ENCODE measurements at regions not wholly inside any gene's neighbourhood (a gene's known extent, or its start where the extent isn't known, plus 50 kb on each side); places are given as distances from the start of the nearest gene placed in this dataset.

DNA sequence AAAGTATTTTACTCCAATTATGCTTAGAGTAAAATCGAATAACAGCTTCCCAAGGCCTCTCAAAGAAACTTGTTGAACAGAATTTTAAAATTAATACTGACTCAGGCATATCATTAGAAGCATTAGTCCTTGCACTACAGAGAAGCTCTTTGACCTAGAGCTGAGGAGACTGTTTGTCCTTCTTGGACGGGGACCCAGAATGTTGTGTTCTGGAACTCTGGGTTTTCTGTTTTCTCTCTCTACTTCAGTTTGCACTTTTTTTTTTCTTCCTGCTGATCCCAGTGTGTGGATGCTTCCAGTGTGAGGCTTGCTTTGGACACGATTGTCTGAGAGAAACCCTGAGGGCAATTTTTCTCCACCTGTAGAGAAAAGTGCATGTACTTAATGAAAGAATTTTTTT is 847.6 kb downstream of the SOCS6 start:
- no peaks in the 10 kb centered on the region for H3K27me3 ChIP-seq (replicated peaks; ENCODE audit: control insufficient read depth, insufficient read depth, low read length, poor library complexity, severe bottlenecking)
- H3K4me3 ChIP-seq (ENCODE audit: insufficient read depth, low read depth, low read length, poor library complexity, severe bottlenecking), result no peak overlapping the region
- no peak for DNase-seq
- no peak overlapping the region for H3K27ac ChIP-seq (ENCODE audit: insufficient read depth, low read length, poor library complexity, severe bottlenecking)
- no peaks in the 10 kb centered on the region for H3K36me3 ChIP-seq (ENCODE audit: control insufficient read depth, insufficient read depth, low read length)
- no peaks in the 10 kb centered on the region for H3K9me3 ChIP-seq (ENCODE audit: control insufficient read depth, low read length)
- no peaks in the 10 kb centered on the region for H3K4me1 ChIP-seq (ENCODE audit: control insufficient read depth, insufficient read depth, low read length, poor library complexity, severe bottlenecking)

DNA sequence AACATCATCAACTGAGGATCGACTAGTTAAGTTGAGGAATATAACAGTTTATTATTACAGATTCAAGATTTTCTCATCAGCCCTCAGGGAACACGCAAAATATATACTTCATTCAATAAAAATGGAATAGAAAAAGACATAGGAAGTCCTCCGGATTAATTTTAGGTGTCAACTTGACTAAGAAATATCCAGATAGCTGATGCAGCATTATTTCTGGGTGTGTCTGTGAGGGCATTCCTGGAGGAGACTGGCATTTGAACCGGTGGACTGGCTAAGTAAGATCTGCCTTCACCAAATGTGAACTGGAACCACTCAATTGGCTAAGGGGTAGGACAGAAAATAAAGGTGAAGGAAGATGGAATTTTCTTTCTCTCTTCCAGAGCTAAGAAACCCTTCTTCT is 845.3 kb downstream of the SOCS6 start:
- H3K27me3 ChIP-seq (replicated peaks; ENCODE audit: control insufficient read depth, insufficient read depth, low read length, poor library complexity, severe bottlenecking), result no peaks in the 10 kb centered on the region
- no peak for DNase-seq
- H3K36me3 ChIP-seq (ENCODE audit: control insufficient read depth, insufficient read depth, low read length), result no peaks in the 10 kb centered on the region
- H3K4me3 ChIP-seq (ENCODE audit: insufficient read depth, low read depth, low read length, poor library complexity, severe bottlenecking), result no peak overlapping the region
- no peak overlapping the region for H3K27ac ChIP-seq (ENCODE audit: insufficient read depth, low read length, poor library complexity, severe bottlenecking)
- no peaks in the 10 kb centered on the region for H3K9me3 ChIP-seq (ENCODE audit: control insufficient read depth, low read length)
- no peaks in the 10 kb centered on the region for H3K4me1 ChIP-seq (ENCODE audit: control insufficient read depth, insufficient read depth, low read length, poor library complexity, severe bottlenecking)

DNA sequence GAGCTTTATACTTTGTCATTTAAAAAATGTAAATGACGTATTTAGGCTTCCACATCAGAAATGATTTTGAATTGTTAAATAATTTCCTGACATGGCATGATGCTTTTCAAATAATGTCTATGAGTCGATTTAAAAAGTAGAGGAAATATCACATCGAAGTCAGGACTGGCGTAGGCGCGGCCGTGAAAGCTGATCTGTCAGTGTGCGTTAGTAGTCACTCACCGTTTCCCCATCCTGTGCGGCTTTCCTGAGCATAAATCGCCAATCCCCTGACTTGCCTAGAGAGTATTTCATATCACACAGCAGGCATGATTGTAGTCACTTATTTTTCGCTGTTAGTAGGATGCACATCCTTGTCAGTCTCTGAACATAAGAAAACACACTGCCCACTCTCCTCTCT is 843.1 kb downstream of the SOCS6 start:
- Histone ChIP-seq H3K36me3 (ENCODE audit: control insufficient read depth, insufficient read depth, low read length) (no peaks in the 10 kb centered on the region), H3K9me3 (ENCODE audit: control insufficient read depth, low read length) (no peaks in the 10 kb centered on the region), H3K27me3 (replicated peaks; ENCODE audit: control insufficient read depth, insufficient read depth, low read length, poor library complexity, severe bottlenecking) (no peaks in the 10 kb centered on the region), H3K4me3 (ENCODE audit: insufficient read depth, low read depth, low read length, poor library complexity, severe bottlenecking) (no peak overlapping the region), H3K27ac (ENCODE audit: insufficient read depth, low read length, poor library complexity, severe bottlenecking) (no peak overlapping the region), H3K4me1 (ENCODE audit: control insufficient read depth, insufficient read depth, low read length, poor library complexity, severe bottlenecking) (no peaks in the 10 kb centered on the region)
- no peak for DNase-seq

GRCh38 chr18:71130351-71130750 is 841.5 kb downstream of the SOCS6 start:
- no peaks in the 10 kb centered on the region for H3K9me3 ChIP-seq (ENCODE audit: control insufficient read depth, low read length)
- H3K27me3 ChIP-seq (replicated peaks; ENCODE audit: control insufficient read depth, insufficient read depth, low read length, poor library complexity, severe bottlenecking), result no peaks in the 10 kb centered on the region
- H3K27ac ChIP-seq (ENCODE audit: insufficient read depth, low read length, poor library complexity, severe bottlenecking), result no peak overlapping the region
- DNase-seq, result no peak
- no peak overlapping the region for H3K4me3 ChIP-seq (ENCODE audit: insufficient read depth, low read depth, low read length, poor library complexity, severe bottlenecking)
- H3K4me1 ChIP-seq (ENCODE audit: control insufficient read depth, insufficient read depth, low read length, poor library complexity, severe bottlenecking), result no peaks in the 10 kb centered on the region
- no peaks in the 10 kb centered on the region for H3K36me3 ChIP-seq (ENCODE audit: control insufficient read depth, insufficient read depth, low read length)

DNA sequence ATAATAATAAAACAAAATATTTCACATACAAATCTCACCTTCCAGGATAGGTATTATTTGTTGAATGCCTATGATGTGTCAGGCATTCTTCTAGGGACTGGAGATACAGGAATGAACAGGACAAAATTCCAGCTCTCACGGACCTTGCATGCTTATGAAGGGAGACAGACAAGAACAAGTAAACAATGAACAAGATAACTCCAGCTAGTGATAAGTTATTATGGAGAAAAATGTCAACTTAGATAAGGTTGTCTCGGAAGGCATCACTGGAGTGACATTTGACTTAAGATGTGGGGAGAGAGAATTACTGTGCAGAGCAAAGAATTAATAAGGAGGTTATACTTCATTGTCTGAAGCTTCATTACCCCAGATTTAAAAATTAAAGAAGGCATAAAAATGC is 836.7 kb downstream of the SOCS6 start:
- Histone ChIP-seq H3K36me3 (ENCODE audit: control insufficient read depth, insufficient read depth, low read length) (no peaks in the 10 kb centered on the region), H3K27me3 (replicated peaks; ENCODE audit: control insufficient read depth, insufficient read depth, low read length, poor library complexity, severe bottlenecking) (no peaks in the 10 kb centered on the region), H3K4me1 (ENCODE audit: control insufficient read depth, insufficient read depth, low read length, poor library complexity, severe bottlenecking) (no peaks in the 10 kb centered on the region), H3K4me3 (ENCODE audit: insufficient read depth, low read depth, low read length, poor library complexity, severe bottlenecking) (no peak overlapping the region), H3K27ac (ENCODE audit: insufficient read depth, low read length, poor library complexity, severe bottlenecking) (no peak overlapping the region), H3K9me3 (ENCODE audit: control insufficient read depth, low read length) (no peaks in the 10 kb centered on the region)
- DNase-seq, result no peak

DNA sequence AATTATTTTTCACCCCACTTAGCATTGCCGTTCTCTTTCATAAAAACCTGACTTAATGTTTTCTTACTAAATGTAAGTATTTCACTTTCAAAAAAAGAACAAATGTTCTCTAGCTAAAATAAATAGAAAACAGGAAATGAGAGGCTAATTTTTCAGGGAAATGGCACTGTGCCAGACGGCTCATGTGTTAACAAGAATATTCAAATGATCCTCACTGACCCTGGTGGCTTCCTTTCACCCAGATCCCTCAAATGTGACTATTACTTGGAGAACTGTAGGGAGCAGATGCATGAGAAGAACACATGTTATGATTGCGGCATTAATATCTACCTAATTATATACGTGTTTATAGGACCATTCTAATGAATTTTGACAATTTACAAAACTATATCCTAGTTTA is 827.7 kb downstream of the SOCS6 start:
- no peak overlapping the region for H3K27ac ChIP-seq (ENCODE audit: insufficient read depth, low read length, poor library complexity, severe bottlenecking)
- H3K9me3 ChIP-seq (ENCODE audit: control insufficient read depth, low read length), result no peaks in the 10 kb centered on the region
- H3K4me3 ChIP-seq (ENCODE audit: insufficient read depth, low read depth, low read length, poor library complexity, severe bottlenecking), result no peak overlapping the region
- no peaks in the 10 kb centered on the region for H3K36me3 ChIP-seq (ENCODE audit: control insufficient read depth, insufficient read depth, low read length)
- DNase-seq, result no peak
- no peaks in the 10 kb centered on the region for H3K4me1 ChIP-seq (ENCODE audit: control insufficient read depth, insufficient read depth, low read length, poor library complexity, severe bottlenecking)
- H3K27me3 ChIP-seq (replicated peaks; ENCODE audit: control insufficient read depth, insufficient read depth, low read length, poor library complexity, severe bottlenecking), result no peaks in the 10 kb centered on the region

- no peaks in the 10 kb centered on the region for H3K9me3 ChIP-seq (ENCODE audit: control insufficient read depth, low read length)
- H3K4me1 ChIP-seq (ENCODE audit: control insufficient read depth, insufficient read depth, low read length, poor library complexity, severe bottlenecking), result no peaks in the 10 kb centered on the region
- no peaks in the 10 kb centered on the region for H3K27me3 ChIP-seq (replicated peaks; ENCODE audit: control insufficient read depth, insufficient read depth, low read length, poor library complexity, severe bottlenecking)
- no peak overlapping the region for H3K27ac ChIP-seq (ENCODE audit: insufficient read depth, low read length, poor library complexity, severe bottlenecking)
- no peaks in the 10 kb centered on the region for H3K36me3 ChIP-seq (ENCODE audit: control insufficient read depth, insufficient read depth, low read length)
- no peak for DNase-seq
- H3K4me3 ChIP-seq (ENCODE audit: insufficient read depth, low read depth, low read length, poor library complexity, severe bottlenecking), result no peak overlapping the region
Observed at GRCh38 chr18:71115261-71115660, 826.4 kb downstream of the SOCS6 start.

GRCh38 chr18:71114550-71115210 is 825.8 kb downstream of the SOCS6 start:
- Histone ChIP-seq H3K9me3 (ENCODE audit: control insufficient read depth, low read length) (no peaks in the 10 kb centered on the region), H3K4me1 (ENCODE audit: control insufficient read depth, insufficient read depth, low read length, poor library complexity, severe bottlenecking) (no peaks in the 10 kb centered on the region), H3K4me3 (ENCODE audit: insufficient read depth, low read depth, low read length, poor library complexity, severe bottlenecking) (no peak overlapping the region), H3K36me3 (ENCODE audit: control insufficient read depth, insufficient read depth, low read length) (no peaks in the 10 kb centered on the region), H3K27ac (ENCODE audit: insufficient read depth, low read length, poor library complexity, severe bottlenecking) (no peak overlapping the region), H3K27me3 (replicated peaks; ENCODE audit: control insufficient read depth, insufficient read depth, low read length, poor library complexity, severe bottlenecking) (no peaks in the 10 kb centered on the region)
- no peak for DNase-seq

DNA sequence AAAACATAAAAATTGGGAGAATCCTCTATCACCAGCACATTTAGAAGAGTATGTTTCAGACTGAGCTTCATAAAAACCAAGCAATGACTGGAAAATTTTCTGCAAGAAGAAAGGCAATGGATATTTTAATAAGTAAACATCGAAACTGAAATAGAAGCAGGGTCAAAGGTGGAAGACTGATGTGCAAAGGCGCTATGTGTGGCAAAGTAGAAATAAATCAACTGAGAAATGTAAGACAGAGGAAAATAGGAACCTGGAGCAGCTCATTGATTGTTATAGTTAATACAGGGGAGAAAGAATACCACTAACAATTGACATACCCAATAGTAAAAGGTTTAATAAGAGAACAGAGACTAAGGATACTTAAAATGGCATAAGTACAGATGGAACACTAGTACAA is 818.4 kb downstream of the SOCS6 start:
- no peak for DNase-seq
- no peak overlapping the region for H3K27ac ChIP-seq (ENCODE audit: insufficient read depth, low read length, poor library complexity, severe bottlenecking)
- no peaks in the 10 kb centered on the region for H3K4me1 ChIP-seq (ENCODE audit: control insufficient read depth, insufficient read depth, low read length, poor library complexity, severe bottlenecking)
- no peaks in the 10 kb centered on the region for H3K27me3 ChIP-seq (replicated peaks; ENCODE audit: control insufficient read depth, insufficient read depth, low read length, poor library complexity, severe bottlenecking)
- no peaks in the 10 kb centered on the region for H3K36me3 ChIP-seq (ENCODE audit: control insufficient read depth, insufficient read depth, low read length)
- no peak overlapping the region for H3K4me3 ChIP-seq (ENCODE audit: insufficient read depth, low read depth, low read length, poor library complexity, severe bottlenecking)
- H3K9me3 ChIP-seq (ENCODE audit: control insufficient read depth, low read length), result no peaks in the 10 kb centered on the region

- H3K4me3 ChIP-seq (ENCODE audit: insufficient read depth, low read depth, low read length, poor library complexity, severe bottlenecking), result no peak overlapping the region
- H3K4me1 ChIP-seq (ENCODE audit: control insufficient read depth, insufficient read depth, low read length, poor library complexity, severe bottlenecking), result no peaks in the 10 kb centered on the region
- no peaks in the 10 kb centered on the region for H3K36me3 ChIP-seq (ENCODE audit: control insufficient read depth, insufficient read depth, low read length)
- DNase-seq, result no peak
- no peaks in the 10 kb centered on the region for H3K27me3 ChIP-seq (replicated peaks; ENCODE audit: control insufficient read depth, insufficient read depth, low read length, poor library complexity, severe bottlenecking)
- H3K27ac ChIP-seq (ENCODE audit: insufficient read depth, low read length, poor library complexity, severe bottlenecking), result no peak overlapping the region
- no peaks in the 10 kb centered on the region for H3K9me3 ChIP-seq (ENCODE audit: control insufficient read depth, low read length)
Observed at GRCh38 chr18:71106701-71107100, 817.9 kb downstream of the SOCS6 start.

Measured in effector memory CD4-positive, alpha-beta T cell (primary cell).